HG02623 (cell line): ENCODE measurements at regions not wholly inside any gene's neighbourhood (a gene's known extent, or its start where the extent isn't known, plus 50 kb on each side); places are given as distances from the start of the nearest gene placed in this dataset.
"Not testable (repeated sequence)": the region's sequence is repeated elsewhere in the genome, so short reads cannot be mapped to it uniquely, and the experiment has no call there.

Experiments used
- ATAC-seq: cut with Tn5 transposase; IDR thresholded peaks from one replicate; pipeline ENCODE4 v1.9.1; 2021; ENCODE audit warnings: moderate library complexity; ENCODE audit not compliant: unreplicated experiment

DNA sequence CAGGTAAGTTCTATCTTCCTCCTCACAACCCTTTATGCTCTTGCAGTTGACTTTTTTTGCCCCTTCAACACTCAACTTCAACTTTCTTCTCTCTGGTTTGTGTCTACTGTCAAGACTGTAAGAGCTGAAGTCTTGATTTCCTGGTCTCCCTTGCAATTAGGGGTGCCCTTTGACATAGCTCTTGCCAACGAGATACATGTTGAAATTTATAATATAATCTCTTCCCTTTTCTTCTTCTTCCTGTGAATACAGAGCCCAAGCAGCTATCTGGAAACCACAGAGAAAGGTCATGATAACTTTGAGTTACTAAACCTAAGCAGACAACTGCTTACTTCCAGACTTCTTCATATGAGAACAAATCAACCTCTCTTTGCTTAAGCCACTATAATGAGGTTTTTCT is 163.5 kb downstream of the MC4R start:
- no peak for ATAC-seq

DNA sequence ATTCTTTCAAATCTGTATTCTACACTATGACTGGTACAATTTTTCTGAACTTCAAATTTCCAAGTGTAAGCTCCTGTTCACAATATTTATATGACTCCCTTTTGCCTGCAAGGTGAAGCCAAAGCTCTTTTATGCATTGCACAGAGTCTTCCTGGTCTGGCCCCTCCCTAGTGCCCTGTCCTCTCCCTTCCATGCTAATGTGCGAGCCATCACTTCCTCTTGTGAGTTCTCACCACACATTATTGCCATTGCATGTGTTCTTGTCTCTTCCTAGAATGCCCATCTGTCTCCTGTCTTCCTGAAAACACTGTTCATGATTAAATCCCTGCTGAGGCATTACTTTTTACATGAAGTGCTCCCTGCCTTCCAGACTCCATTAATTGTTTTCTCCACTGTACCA is 169.9 kb downstream of the MC4R start:
- ATAC-seq: no peak

DNA sequence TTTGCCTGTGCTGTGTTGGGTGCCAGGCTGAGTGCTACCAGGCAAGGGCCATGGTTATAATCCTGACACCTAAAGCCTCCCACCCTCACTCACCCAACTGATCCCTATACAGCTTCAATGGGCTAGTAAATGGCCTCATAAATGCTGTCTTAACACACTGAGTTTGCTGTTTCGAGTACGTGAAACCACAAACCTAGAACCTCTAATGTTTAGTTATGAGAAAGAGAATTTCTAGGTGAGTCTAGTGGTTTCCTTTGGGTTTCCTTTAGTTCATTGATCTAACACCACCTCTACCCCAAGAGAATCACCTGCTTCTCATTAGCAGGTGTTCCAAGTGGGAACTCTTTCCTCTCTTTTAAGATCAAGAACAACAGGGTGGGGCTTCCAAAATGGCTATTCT is 172.0 kb downstream of the MC4R start:
- ATAC-seq: no peak

DNA sequence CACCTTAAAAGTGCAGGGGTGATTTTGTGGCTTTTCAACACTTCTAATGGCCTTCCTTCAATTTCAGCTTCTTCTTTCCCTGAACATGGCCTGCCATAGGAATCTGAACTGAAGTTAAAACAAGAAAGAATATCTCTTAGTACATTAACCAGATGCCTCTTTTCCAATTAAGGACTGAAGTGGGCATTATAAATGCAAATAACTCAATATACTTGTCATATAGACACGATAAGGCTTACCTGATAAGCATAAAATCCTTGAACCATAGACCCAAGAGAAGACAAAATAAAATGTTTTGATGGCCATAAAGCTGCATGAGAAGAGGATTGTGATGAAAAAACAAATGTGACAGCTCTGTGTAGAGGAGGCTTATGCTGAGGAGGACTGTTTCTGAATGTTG is 173.1 kb downstream of the MC4R start:
- no peak for ATAC-seq

DNA sequence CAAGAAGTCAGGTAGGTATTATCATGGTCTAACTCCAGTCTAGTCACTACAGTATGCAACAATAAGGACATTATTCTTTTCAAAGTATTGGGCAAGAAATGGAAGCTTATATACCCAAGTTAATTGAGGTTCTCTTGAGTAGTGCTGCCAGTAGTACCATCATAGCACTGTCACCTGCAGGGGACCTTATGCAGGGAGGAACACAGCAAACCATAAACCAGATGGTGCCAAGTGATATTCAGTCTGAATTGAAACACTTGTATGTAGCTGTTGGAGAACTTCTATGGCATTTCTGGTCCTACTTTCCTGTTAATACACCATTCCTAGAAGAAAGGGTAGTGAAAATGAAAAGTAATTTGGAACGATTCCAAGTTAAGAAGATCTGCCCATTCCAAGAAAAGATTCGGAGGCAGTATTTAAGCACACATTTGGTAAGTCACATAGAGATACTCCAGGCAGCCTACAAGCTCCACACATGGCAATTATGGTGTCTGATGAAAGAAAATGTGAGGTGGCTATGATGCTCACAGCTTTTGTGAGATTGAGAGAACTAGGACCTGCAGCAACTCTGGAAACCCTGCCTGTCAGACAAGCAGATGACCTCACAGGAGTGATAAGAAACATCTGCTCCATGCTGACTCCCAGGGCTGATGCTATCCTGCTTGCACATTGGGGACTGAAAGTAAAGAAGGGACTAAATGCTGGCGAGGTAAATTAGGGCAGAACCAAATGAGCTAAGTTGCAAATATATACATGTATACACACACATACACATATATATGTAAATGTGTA is 174.7 kb downstream of the MC4R start:
- ATAC-seq: no peak

DNA sequence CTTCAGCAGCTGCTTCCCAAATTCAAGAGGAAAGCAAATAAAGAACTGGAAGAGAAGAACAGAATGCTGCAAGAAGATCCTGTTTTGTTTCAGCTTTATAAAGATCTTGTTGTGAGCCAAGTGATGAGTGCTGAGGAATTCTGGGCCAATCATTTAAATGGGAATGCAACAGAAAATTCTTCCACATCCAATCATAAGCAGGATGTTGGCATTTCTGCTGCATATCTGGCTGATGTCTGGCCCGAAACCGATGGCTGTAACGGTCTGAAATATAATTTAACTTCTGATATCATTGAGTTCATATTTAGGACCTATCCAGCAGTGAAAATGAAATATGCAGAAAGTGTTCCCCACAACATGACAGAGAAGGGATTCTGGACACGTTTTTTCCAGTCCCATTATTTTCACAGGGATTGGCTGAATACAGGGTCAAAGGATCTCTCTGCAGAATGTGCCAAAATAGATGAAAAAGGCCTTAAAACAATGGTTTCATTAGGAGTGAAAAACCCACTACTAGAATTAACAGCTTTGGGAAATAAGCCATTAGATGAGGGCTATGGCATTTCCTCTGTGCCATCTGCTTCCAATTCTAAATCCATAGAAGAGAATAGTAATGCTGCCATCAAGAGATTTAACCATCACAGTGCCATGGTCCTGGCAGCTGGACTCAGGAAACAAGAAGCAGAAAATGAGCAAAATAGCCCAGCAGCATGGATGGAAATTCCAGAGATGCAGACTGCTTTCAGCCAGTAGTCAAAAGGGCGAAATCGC is 175.6 kb downstream of the MC4R start:
- ATAC-seq: no peak

DNA sequence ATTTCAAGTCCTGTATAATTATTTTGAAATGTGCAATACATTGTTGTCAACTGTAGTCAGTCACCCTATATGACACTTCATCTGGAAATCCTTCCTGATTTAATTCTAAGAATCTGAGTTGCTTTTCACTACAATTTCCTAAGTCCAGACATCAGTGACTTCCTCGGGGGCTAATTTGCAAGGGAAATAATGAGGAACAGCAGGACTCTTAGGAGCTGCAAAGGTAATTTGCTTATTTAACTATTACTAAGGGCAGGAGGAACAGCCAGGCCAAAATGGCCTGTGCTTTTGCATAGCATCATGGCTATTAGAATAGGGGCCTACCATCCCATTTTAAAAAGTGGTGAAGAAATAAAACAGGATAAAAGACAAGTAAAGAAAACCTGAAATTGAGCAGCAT is 178.8 kb downstream of the MC4R start:
- ATAC-seq: no peak

DNA sequence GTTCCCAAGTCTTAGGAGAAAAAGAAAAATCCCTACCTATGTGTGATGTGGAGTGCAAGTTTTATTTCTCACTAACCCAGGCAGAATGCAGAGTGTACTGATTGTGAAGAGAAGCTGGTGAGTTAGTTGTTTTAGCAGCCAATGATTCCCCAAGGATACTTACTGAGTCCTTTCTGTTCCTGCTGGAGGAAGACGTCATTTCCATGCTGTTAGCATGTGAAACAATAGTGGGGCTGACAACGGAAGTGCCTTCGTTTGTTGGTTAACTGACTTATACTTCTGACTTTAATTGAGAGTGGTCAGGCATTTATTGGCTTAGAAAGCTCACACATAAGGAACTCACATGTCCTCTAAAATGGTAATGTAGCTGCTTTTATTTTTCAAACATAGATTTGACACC is 180.6 kb downstream of the MC4R start:
- ATAC-seq: no peak

DNA sequence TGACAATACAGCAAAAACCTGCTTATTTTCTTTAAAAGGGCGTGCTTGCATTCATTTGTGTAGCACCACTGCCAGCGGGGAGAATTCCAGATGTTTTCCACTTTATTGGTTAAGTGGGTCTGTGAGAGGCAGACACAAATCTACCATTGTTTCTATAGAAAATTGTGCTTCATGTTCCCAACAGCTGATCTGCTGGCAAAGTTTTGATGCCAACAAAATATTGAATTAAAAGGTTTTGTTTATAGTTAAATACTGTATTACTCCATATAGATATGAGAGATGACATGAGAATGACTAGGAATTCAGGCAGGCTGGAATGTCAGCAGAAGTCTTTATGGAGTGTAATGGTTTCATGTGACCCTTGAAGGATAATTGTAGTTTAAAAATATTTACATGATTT is 182.7 kb downstream of the MC4R start:
- ATAC-seq: no peak

DNA sequence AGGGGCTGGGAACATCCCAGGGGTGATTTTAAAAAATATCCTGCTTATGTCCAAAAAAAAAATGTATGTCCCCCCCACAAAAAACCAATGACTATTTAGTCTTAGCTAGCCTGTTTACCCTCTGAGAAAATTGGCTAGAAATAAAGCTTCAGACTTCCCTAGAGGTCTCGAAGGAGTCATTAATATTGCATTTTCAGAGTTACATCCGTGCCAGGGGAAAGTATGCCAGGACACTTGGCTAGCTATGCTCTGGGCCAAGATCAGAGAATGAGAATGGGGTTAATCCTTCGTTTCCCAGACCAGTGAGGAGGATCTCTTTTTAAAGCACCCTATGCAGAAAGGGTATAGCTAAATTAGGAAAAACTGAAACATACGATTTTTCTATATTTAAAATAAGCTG is 183.6 kb downstream of the MC4R start:
- no peak for ATAC-seq

DNA sequence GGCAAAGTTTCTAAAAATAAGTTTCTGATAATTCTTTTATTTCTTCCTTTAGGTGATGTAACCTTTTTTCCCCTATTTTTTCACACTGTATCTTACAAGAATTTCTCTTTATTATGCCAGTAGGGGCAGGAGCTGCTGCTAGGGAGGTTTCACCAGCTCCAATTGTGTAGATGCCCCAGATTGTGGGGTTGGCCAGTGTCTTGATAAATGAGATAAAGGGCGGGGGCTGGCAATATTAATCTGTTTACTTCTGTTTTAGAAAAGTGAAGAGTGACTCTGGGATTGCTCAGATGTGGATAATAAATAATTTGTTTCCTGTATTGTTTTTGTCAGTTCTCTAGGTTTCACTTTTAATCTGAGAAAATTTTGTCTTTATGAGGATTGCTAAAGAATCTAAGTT is 190.4 kb downstream of the MC4R start:
- ATAC-seq: no peak

DNA sequence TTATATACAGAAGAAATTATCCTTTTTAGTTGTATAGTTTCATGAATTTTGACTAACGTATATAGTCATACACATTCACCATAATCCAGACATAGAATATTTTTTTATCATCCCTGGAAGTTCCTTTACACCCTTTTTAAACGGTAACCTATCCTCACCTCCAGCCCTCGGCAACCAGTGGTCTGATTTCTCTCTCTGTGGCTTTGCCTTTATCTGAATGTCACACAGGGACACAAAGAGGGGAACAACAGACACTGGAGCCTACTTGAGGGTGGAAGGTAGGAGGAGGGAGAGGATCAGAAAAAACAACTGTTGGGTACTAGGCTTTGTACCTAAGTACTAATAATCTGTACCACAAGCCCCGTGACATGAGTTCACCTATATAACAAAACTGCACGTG is 191.9 kb downstream of the MC4R start:
- no peak for ATAC-seq

DNA sequence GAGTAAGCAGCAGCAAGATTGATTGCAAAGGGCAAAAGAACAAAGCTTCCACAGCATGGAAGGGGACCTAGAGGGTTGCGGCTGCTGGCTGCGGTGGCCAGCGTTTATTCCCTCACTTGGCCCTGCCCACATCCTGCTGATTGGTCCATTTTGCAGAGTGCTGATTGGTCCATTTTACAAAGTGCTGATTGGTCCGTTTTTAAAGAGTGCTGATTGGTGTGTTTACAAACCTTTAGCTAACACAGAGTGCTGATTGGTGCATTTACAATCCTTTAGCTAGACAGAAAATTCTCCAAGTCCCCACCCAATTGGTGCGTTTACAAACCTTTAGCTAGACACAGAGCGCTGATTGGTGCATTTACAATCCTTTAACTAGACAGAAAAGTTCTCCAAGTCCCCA is 194.4 kb downstream of the MC4R start:
- ATAC-seq: not testable (repeated sequence)

DNA sequence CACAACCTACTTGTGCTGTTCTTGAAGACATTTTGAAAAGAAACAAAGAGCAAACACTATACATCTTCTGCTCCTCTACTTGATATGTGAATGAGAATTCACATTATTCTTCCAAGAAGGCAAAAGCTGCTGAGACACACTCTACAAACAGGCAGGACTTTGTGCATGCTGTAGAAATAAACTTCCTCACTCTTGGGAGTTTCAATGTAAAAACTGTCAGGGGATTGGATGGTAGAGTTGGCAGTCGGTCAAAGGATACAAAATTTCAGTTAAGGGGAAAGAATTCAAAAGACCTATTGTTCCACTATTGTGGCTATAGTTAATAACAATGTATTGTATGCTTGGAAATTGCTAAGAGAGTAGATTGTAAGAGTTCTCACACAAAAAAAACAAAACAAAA is 196.3 kb downstream of the MC4R start:
- no peak for ATAC-seq

DNA sequence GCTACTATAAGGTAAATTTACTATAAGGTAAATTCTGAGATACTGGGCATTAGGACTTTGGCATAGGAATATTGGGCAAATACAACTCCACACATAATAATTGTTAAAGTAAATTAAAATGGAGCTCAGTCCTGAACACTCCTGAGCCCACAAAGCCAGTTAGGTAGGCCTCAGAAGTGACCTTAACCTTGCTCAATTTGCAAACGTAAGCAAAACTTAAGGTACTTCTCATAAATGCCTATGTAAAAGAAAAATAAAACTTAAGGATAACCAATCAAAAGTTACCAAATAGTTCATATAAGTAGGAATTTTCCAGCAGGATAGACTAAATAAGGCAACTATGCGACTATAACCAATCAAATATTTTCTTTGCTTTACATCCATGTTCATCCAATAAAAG is 197.7 kb downstream of the MC4R start:
- no peak for ATAC-seq

DNA sequence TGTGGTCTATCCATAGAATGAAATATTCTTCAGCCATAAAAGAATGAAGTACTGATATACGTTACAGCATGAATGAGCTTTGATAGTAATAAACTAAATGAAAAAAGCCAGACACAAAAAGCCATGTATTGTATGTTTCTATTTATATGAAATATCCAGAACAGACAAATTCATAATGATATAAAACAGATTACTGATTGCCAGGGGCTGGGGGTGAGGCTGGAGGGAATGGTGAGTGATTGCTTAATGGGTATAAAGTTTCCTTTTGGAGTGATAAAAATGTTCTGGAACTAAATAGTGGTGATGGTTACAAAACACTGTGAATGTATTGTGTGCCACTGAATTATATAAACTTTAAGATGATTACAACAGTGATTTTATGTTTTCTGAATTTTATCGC is 200.5 kb downstream of the MC4R start:
- ATAC-seq: no peak

DNA sequence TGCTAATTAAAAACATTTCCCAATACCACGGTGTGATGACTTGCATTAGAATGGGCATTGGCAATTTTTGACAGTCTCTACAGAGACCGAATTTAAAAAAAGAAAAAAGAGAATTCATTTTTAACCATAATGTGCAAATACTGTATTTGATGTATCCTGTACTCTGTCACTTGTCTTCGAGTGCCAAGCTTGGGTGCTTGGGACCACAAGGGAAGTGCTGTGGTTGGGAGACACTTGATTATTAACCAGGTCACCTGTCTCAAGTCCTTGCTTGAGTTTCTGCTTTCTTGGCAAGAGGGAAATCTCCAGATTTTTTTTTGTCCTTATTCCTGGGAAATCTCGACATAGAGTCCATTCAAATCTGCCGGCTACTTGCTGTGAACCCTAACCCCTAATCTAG is 209.0 kb downstream of the MC4R start:
- peak; percentile 56 for ATAC-seq

DNA sequence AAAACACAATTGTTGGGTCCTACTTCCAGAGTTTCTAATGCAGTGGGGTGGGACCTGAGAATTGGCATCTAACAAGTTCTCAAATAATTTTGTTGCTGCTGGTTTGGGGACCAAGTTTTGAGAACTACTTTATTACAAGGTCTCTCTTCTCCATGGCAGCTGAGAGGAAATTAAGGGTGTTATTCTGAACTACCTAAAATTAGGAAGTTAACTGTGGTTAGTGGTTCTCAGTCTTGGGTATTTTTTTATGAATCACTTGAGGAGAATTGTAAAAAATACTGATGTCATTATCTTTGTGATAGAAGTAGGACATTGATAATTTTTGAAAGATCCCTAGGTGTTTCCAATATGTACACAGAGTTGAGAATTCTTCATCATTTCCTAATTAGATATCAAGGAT is 210.2 kb downstream of the MC4R start:
- ATAC-seq: no peak

DNA sequence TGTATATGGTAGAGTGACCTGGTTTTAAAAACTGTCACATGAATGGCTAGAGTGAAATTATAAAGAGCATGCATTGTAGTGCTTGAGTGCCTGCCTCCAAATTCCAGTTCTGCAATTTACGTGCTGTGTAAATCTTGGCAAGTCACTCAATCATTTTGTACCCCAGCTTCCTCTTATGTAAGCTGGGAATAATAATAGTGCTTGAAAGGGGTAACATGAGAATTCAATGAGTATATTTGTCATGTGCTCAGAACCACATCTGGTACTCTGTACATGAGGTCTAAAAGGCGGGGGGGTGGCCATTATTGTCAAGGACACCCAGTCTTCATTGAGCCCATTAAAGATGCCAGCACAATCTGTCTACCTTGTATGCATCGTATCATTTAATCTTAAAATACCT is 214.8 kb downstream of the MC4R start:
- ATAC-seq: no peak

DNA sequence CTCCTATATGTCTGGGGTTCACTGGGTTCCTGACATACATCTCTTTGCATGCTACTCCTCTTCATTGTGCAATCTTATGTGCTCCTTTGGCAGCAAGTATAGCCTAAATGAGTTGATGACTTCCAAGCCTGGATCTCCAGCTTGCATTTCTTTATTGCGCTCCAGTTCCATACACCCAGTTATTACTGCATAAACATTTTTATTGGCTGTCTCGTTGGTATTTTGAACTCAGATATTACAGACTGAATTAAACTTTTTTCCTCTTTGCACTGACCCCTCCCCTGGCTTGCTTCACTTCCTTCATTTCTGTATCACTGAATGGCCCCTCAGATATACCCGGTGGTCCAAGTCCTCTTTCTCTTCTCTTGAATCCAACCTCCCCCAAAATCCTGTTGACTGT is 219.2 kb downstream of the MC4R start:
- no peak for ATAC-seq

DNA sequence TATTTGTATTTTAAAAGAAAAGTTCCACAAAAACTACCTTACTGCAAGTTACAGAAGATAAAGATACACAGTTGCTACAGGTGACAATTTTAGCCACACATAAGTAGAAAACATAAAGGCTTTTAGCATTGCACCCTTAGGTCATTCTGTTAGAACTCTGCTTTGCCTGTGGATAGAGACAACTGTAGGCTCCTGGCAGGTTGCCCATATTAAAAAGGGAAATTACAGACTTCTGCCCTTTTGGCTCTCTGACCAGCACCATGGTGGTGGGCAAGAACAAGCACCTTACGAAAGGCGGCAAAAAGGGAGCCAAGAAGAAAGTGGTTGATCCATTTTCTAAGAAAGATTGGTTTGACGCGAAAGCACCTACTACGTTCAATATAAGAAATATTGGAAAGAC is 223.3 kb downstream of the MC4R start:
- no peak for ATAC-seq

DNA sequence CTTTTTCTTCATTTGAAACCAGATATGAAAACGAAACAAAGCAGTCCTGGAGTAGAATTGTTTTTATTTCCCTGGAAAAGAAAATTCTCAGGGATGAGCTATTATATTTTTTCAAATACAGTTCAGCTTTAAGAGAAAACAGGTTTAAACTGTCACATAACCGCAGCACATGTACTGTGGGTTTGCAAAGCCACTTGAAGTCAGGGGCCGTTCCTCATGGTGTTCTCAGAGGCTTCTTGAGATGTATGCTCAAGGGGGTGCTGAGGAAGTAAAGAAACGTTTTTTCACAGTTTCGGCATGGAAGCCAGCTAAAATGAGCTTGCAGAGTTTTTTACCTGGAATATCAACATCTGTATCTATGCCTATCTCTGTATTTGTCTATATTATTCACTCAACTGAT is 225.3 kb downstream of the MC4R start:
- ATAC-seq: no peak
